GM13976 (cell line): ENCODE measurements at regions not wholly inside any gene's neighbourhood (a gene's known extent, or its start where the extent isn't known, plus 50 kb on each side); places are given as distances from the start of the nearest gene placed in this dataset.

Source experiments
- DNase-seq: peaks from one replicate; pipeline ENCODE4 v3.0.0; 2012; ENCODE audit warnings: low spot score
- in situ Hi-C: fragments of 300-500 bp; cut with MboI; formaldehyde crosslinking; loops from one replicate; pipeline ENCODE4 v1.12.0; 2022; ENCODE audit warnings: low sequenced_read_pairs, mixed read lengths, inconsistent platforms; ENCODE audit not compliant: unreplicated experiment
- TF ChIP-seq, protein P1 (sequence below): IDR thresholded peaks from 2 replicates; pipeline ENCODE4 v1.5.1; 2012; ENCODE audit warnings: borderline replicate concordance, mild to moderate bottlenecking; ENCODE audit not compliant: insufficient read depth; ENCODE audit errors: extremely low read depth, missing control alignments, control extremely low read depth

DNA sequence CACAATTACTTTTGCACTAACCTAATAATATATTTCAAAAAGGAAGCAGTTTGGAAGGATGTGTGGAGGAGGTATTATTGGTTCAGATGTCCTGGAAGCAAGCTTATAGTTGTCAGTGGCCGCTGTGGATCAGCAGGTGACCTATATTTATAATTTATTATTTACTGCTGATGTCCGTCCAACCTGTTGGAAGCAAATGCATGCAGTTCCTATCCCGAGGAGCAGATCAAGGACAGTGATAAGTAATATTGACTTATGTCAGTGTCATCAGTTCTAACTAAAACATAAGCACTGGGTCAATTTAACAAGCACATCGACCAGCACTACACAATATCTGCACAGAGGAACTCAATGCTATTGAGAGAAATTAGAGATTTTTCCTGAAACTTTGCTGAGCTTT lies 270.1 kb downstream of the BRINP2 start:
- no peak for DNase-seq
- in situ Hi-C loops, result no loop called here
- TF ChIP-seq, protein P1, sequence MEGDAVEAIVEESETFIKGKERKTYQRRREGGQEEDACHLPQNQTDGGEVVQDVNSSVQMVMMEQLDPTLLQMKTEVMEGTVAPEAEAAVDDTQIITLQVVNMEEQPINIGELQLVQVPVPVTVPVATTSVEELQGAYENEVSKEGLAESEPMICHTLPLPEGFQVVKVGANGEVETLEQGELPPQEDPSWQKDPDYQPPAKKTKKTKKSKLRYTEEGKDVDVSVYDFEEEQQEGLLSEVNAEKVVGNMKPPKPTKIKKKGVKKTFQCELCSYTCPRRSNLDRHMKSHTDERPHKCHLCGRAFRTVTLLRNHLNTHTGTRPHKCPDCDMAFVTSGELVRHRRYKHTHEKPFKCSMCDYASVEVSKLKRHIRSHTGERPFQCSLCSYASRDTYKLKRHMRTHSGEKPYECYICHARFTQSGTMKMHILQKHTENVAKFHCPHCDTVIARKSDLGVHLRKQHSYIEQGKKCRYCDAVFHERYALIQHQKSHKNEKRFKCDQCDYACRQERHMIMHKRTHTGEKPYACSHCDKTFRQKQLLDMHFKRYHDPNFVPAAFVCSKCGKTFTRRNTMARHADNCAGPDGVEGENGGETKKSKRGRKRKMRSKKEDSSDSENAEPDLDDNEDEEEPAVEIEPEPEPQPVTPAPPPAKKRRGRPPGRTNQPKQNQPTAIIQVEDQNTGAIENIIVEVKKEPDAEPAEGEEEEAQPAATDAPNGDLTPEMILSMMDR, result no peak

- DNase-seq, result no peak
- in situ Hi-C loops, result no loop called here
- TF ChIP-seq, protein P1, result no peak
Measured at GRCh38 chr1:177439301-177439700, 268.5 kb downstream of the BRINP2 start.

- DNase-seq, result no peak
- TF ChIP-seq, protein P1, result no peak
Measured at GRCh38 chr1:177435364-177435763, 264.6 kb downstream of the BRINP2 start.

DNA sequence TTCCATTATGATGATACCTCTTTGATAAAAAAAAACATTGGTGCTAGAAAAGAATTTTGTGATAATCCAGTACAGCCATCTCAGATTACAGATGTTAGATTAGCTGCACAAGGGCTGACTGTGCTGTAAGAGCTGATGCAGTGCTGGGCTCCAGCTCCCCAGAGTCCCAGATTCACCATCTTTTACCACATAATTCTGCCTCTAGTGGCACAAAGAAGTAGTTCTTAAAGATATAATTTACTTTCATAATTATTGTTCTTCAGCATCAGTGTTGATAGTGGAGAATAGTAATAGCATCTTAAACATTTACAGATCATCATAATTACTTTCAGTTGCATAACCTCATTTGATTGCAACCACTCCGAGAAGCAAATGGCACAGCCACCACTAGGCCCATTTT lies 262.1 kb downstream of the BRINP2 start:
- in situ Hi-C loops, result no loop called here
- TF ChIP-seq, protein P1, result no peak
- no peak for DNase-seq

More at GRCh38 chr1:177435364-177435763, 264.6 kb downstream of the BRINP2 start:
- in situ Hi-C loops, result no loop called here

GRCh38 chr1:177431123-177431522 lies 260.4 kb downstream of the BRINP2 start:
- no peak for DNase-seq
- in situ Hi-C loops, result no loop called here
- TF ChIP-seq, protein P1, result no peak

DNA sequence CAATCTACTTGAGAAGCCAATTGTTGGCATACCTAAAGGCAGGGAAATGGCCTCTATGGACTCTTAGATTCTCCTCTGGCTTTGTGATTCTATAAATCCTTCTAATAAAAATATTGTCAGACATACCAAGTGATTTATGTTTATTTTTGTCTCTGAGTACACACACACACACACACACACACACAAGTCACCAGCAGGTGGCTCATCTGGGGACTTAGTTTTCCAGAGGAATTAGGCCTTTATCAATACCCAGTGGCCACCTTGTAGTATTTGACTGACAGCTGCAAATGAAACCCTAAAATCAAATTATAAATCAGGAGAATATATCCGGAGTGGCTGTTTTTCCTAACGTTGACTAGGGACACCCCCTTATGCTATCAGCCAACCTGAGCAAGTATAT lies 258.5 kb downstream of the BRINP2 start:
- DNase-seq, result no peak
- TF ChIP-seq, protein P1, result no peak
- in situ Hi-C loops, result no loop called here

DNA sequence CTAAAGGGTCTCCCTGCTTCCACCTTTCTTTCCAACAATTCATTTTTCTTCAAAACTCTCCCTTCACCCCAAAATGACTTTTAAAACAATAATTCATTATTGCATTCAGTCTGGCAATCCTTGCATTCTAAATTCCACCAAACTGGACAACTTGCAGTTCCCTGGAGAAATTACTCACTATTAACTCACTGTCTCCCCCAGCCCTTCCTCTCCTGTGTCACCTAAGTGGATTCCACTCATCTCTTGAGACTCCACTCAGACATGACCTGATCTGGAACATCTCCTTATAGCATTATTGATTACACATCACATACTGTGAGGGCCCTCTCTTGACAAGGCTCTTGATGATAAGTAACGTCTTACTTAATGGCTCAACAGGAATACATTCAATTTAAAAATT lies 257.1 kb downstream of the BRINP2 start:
- in situ Hi-C loops, result no loop called here
- DNase-seq, result no peak
- TF ChIP-seq, protein P1, result no peak
